ENCODE measurements at regions not wholly inside any gene's neighbourhood (a gene's known extent, or its start where the extent isn't known, plus 50 kb on each side); places are given as distances from the start of the nearest gene placed in this dataset.
"Not testable (repeated sequence)": the region's sequence is repeated elsewhere in the genome, so short reads cannot be mapped to it uniquely, and the experiment has no call there.

DNA sequence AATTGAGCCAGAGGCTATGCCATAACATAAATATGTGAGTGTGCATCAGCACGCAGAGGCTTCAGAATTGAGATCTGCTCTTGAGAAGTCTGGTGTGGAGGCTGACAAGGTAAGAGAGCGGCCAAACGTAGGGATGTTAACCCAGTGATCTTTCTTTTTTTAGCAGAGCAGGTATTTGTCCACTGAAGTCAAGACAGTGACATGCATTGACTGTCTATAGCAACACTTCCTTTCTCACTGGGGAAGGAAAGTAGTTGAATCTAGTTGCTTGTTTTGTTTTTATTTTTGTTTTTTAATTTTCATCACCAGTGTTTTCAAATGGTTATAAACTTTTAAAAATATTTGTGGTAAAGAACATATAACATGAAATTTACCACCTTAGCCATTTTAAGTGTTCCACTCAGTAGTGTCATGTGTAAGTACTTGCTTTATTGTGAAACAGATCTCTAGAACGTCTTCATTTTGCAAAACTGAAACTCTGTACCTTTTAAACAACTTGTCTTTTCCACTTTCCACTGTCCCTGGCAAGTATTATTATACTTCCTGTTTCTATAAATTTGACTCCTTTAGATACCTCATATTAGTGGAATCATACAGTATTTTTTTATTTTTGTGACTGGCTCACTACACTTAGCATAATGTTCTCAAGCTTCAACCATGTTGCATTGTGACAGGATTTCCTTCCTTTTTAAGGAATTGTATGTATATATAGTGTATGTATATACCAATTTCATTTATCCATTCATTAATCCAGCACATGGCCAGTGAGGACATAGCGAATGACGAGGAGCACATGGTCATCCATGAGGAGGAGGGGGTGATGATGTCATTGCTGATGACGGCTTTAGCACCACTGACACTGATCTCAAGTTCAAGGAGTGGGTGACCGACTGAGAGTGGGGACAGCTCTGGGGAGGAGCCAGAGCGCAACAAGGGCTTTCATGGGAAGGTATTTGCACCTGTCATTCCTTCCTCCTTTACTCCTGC, 80.7 kb upstream of the FABP2 start:
- TF ChIP-seq POLR2A (IDR thresholded peaks at IDR 0.05; ENCODE audit: low read depth, low read length); TAF1 (IDR thresholded peaks at IDR 0.05; ENCODE audit: low read depth, low read length); PAX5 (IDR thresholded peaks at IDR 0.05; ENCODE audit: insufficient read depth, low read length, severe bottlenecking); POLR2AphosphoS5 (IDR thresholded peaks at IDR 0.05; ENCODE audit: low read depth, low read length): not testable (repeated sequence)

Data from GM12891 (cell line).